ENCODE measurements at regions not wholly inside any gene's neighbourhood (a gene's known extent, or its start where the extent isn't known, plus 50 kb on each side); places are given as distances from the start of the nearest gene placed in this dataset.
"Not testable (repeated sequence)": the region's sequence is repeated elsewhere in the genome, so short reads cannot be mapped to it uniquely, and the experiment has no call there.

DNA sequence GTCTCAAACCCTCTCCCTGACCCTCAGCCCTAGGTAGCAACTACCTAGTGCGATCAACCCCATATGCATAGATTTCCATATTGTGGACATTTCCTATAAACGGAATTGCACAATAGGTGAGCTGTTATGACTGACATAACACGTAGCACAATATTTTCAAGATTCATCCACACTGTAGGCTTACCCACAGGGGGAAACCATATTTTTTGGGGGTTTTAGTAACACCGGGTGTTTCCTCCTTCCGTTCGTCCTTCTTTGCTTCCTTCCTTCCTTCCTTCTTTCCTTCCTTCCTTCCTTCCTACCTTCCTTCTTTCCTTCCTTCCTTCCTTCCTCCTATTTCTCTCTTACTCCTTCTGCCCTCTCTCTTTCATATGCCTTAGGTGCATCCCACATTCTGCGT lies 524.2 kb downstream of the CWH43 start:
- DNase-seq (ENCODE audit: low spot score in 2 of 2); H3K27ac Mint-ChIP-seq; ATAC-seq: not testable (repeated sequence)
- peaks cover 22 to 50% of the 10 kb centered on the region in 2 donors for H3K36me3 Mint-ChIP-seq
- H3K9me3 Mint-ChIP-seq, result peaks cover 28 to 45% of the 10 kb centered on the region in 2 donors

DNA sequence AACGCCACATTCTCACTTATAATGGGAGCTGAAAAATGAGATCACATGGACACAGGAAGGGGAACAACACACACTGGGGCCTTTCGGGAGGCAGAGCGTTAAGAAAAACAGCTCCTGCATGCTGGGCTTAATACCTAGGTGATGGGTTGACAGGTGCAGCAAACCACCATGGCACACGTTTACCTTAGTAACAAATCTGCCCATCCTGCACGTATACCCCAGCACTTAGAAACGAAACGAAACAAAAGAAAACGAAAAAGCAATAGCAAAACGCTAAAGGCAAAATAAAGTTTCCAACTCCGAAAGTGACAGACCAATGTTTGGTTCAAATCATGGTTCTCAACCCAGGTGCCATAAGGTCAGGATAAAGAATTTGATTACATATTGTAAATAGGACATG lies 525.3 kb downstream of the CWH43 start:
- peaks cover 32 to 57% of the 10 kb centered on the region in 2 donors for H3K9me3 Mint-ChIP-seq
- not testable (repeated sequence) for DNase-seq (ENCODE audit: low spot score in 2 of 2); H3K27ac Mint-ChIP-seq; ATAC-seq
- H3K36me3 Mint-ChIP-seq, result peaks cover 29 to 62% of the 10 kb centered on the region in 2 donors

DNA sequence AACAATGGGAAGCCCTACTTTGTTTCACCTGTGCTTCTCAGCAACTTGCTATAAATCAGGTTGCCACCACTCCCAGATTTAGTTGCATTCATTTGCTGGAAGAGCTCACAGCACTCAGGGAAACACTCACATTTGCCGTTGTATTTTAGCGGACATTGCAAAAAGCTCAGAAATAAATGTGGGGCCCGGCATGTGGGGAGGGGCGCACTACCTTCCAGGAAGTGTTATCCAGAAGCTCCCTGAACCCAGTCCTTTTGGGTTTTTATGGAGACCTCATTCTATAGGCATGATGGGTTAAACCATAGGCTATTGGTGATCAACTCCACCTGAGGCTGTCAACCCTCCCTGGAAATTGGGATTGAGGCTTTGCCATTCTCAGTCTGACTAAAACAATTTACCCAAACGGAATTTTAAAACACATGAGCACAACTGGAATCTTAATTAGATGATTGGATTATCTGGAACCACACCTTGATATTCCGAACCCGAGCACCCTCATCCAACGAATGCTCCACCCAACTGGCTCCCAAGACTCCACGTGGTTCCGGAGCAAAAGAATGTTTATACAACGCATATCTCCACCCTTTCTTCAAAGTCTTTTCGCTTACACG lies 525.9 kb downstream of the CWH43 start:
- Mint-ChIP-seq H3K9me3 (peaks cover 32 to 62% of the 10 kb centered on the region in 2 donors), H3K36me3 (peaks cover 34 to 68% of the 10 kb centered on the region in 2 donors)
- H3K27ac Mint-ChIP-seq; DNase-seq (ENCODE audit: low spot score in 2 of 2); ATAC-seq: not testable (repeated sequence)

DNA sequence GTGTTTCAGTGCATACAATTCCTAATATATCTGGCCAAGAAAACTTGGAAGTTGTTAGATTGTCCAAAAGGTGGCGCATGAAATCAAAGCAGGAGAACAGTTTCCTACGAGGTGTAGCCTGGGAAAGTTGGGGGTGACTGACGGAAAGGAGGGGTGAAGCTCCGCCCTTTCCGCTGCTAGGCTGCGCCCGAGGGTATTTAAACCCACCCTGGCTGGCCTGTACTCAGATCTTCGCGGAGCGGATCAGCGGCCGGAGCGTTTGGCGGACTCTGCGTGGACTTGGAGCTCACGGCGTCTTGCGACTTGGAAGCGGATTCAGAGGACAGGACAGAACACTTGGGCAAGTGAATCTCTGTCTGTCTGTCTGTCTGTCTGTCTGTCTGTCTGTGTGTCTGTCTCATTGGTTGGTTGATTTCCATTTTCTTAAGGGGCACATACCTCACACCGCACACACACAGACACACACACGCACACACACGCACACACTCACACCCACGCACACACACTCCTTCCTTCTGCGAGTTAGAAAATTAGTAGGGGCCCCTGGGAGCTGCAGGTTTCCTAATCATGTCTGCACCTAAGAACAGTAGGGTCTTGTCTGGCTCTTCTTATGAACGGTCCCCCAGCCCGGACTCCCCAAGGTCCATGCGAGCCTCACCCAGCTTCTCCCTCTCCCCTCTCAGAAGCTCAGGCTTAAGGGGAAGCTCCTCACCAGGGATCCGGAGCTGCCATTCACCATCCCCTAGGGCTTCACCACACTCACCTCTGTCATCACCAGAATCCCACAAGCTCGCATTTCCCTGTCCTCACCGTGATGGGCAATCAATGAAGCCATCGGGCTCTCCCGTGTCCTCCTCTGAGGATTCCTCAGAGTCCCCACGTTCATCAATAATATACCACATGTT lies 526.8 kb downstream of the CWH43 start:
- peak in 1 of 2 donors; percentile 70 for DNase-seq (ENCODE audit: low spot score in 2 of 2)
- H3K27ac Mint-ChIP-seq, ATAC-seq: not testable (repeated sequence)
- H3K36me3 Mint-ChIP-seq, result peaks cover 34 to 74% of the 10 kb centered on the region in 2 donors
- H3K9me3 Mint-ChIP-seq, result peaks cover 32 to 62% of the 10 kb centered on the region in 2 donors

DNA sequence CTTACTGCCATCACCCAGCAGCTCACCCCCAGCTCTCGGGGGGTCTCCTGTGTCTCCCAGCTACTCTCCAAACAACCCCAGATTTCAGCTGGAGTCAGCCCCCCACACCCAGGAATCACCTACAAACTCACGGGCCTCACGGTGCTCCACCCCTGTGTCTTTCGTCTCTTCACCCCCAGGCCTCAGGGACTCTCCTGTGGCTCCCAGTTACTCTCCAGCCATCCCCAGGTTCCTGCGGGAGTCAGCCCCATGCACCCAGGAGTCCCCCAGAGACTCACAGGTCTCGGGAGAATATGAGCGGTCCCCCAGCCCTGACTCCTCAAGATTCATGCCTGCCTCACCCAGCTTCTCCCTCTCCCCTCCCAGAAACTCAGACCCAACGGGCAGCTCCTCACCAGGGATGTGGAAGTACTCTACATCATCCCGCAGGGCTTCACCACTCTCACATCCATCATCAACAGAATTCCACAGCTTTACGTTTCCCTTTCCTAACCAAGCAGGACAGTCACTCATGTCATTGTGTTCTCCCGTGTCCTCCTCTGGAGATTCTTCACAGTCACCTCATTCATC lies 527.6 kb downstream of the CWH43 start:
- peaks cover 32 to 62% of the 10 kb centered on the region in 2 donors for H3K9me3 Mint-ChIP-seq

DNA sequence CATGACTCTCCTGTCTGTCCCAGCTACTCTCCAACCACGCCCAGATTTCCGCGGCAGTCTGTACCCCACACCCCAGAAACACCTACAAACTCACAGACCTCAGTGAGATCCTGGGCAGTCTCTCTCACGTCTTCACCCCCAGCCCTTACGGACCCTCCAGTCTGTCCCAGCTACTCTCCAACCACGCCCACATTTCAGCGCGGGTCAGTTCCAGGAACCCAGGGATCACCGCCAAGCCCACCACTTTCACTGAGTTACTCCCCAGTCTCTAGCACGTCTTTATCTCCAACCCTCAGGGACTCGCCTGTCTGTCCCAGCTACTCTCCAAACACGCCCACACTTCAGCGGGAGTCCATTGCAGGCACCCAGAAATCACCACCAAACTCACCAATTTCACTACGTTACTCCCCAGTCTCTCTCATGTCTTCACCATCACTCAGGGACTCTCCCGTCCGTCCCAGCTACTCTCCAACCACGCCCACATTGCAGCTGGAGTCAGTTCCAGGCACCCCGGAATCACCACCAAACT lies 528.2 kb downstream of the CWH43 start:
- not testable (repeated sequence) for ATAC-seq, H3K27ac Mint-ChIP-seq
- Mint-ChIP-seq H3K9me3 (peaks cover 32 to 62% of the 10 kb centered on the region in 2 donors), H3K36me3 (peaks cover 34 to 75% of the 10 kb centered on the region in 2 donors)
- peak in 1 of 2 donors; percentile 63 for DNase-seq (ENCODE audit: low spot score in 2 of 2)

More for the DNA sequence above, 527.6 kb downstream of the CWH43 start:
- not testable (repeated sequence) for ATAC-seq; H3K27ac Mint-ChIP-seq; DNase-seq (ENCODE audit: low spot score in 2 of 2)
- peaks cover 34 to 75% of the 10 kb centered on the region in 2 donors for H3K36me3 Mint-ChIP-seq

DNA sequence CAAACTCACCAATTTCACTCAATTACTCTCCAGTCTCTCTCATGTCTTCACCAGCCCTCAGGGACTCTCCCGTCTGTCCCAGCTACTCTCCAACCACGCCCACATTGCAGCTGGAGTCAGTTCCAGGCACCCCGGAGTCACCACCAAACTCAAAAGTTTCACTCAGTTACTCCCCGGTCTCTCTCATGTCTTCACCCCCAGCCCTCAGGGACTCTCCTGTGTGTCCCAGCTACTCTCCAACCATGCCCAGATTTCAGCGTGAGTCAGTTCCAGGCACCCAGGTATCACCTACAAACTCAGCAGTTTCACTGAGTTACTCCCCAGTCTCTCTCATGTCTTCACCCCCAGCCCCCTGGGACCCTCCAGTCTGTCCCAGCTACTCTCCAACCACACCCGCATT lies 528.8 kb downstream of the CWH43 start:
- Mint-ChIP-seq H3K36me3 (peaks cover 34 to 75% of the 10 kb centered on the region in 2 donors), H3K9me3 (peaks cover 32 to 62% of the 10 kb centered on the region in 2 donors)
- ATAC-seq; H3K27ac Mint-ChIP-seq; DNase-seq (ENCODE audit: low spot score in 2 of 2): not testable (repeated sequence)

DNA sequence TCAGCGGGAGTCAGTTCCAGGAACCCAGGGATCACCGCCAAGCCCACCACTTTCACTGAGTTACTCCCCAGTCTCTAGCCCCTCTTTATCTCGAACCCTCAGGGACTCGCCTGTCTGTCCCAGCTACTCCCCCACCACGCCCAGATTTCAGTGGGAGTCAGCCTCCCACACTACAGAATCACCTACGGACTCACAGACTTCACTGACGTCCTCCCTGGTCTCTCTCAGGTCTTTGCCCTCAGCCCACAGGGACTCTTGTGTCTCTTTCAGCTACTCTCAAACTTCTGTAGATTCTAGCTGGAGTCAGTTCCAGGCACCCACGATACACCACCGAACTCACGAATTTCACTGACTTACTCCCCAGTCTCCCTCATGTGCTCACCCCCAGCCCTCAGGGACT lies 529.2 kb downstream of the CWH43 start:
- ATAC-seq; H3K27ac Mint-ChIP-seq; DNase-seq (ENCODE audit: low spot score in 2 of 2): not testable (repeated sequence)
- Mint-ChIP-seq H3K36me3 (peaks cover 34 to 71% of the 10 kb centered on the region in 2 donors), H3K9me3 (peaks cover 32 to 59% of the 10 kb centered on the region in 2 donors)

DNA sequence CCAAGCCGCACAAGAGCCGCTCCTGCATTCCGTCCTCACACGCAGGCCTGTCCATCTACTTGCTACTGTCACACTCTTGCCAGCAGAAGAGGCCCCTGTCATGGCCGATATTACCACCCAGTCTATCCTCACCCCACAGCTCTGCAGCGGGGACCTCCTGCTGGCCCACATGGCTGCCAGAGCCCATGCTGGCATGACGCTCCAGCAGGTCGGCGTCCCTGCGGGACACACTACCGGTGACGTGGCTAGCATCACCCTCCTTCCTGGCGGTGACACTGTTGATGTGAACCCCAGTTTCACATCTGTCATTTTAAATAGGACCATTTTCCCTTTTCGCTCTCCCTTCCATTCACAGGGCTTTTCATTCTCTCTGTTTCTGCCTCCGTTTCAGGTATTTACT lies 530.0 kb downstream of the CWH43 start:
- DNase-seq (ENCODE audit: low spot score in 2 of 2); H3K27ac Mint-ChIP-seq; ATAC-seq: not testable (repeated sequence)
- H3K9me3 Mint-ChIP-seq, result peaks cover 24 to 51% of the 10 kb centered on the region in 2 donors
- H3K36me3 Mint-ChIP-seq, result peaks cover 34 to 63% of the 10 kb centered on the region in 2 donors

DNA sequence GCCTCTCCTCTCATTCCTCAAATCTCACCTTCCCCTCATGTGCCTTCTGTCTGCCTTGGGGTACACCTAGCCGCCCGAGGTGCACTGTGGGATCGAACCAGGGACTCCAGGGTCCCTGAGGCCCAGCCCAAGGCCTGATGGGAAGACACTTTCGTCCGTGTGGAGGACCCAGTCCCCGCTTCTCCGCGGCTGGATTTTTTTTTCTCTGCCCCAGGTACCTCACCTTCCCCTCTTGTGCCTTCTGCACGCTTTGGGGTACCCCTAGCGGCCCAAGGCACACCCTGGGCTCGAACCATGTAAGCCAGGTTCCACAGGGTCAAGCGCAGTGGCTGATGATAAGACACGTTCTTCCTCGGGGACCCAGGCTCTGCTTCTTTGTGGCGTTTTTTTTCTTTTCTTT lies 530.7 kb downstream of the CWH43 start:
- no peak for ATAC-seq
- Mint-ChIP-seq H3K27ac (no peak overlapping the region), H3K9me3 (peaks cover 24 to 46% of the 10 kb centered on the region in 2 donors), H3K36me3 (peaks cover 34 to 56% of the 10 kb centered on the region in 2 donors)
- no peak for DNase-seq (ENCODE audit: low spot score in 2 of 2)

DNA sequence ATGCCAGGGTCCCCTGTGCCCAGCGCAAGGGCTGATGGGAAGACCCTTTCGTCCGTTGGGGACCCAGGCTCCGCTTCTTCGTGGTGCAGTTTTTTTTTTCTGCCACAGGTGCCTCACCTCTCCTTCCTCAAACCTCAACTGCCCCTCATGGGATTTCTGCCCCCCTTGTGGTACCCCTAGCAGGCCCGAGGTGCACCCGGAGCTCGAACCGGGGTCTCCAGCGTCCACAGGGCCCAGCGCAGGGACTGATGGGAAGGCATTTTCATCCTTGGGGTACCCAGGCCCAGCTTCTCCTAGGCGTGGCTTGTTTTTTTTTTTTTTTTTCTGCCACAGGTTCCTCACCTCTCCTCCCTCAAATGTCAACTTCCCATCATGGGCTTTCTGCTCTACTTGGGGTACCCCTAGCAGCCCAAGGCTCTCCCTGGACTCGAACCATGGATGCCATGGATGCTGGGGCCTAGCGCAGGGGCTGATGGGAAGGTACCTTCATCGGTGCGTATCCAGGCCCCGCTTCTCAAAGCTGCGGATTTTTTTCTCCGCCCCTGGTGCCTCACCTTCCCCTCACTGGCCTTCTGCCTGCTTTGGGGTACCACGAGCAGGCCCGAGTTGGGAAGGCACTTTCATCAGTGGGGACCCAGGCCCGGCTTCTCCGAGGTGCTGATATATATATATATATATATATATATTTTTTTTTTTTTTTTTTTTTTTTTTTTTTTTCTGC lies 531.6 kb downstream of the CWH43 start:
- ATAC-seq; DNase-seq (ENCODE audit: low spot score in 2 of 2); H3K27ac Mint-ChIP-seq: not testable (repeated sequence)
- H3K36me3 Mint-ChIP-seq, result peaks cover 34 to 47% of the 10 kb centered on the region in 2 donors
- H3K9me3 Mint-ChIP-seq, result peaks cover 24 to 38% of the 10 kb centered on the region in 2 donors

DNA sequence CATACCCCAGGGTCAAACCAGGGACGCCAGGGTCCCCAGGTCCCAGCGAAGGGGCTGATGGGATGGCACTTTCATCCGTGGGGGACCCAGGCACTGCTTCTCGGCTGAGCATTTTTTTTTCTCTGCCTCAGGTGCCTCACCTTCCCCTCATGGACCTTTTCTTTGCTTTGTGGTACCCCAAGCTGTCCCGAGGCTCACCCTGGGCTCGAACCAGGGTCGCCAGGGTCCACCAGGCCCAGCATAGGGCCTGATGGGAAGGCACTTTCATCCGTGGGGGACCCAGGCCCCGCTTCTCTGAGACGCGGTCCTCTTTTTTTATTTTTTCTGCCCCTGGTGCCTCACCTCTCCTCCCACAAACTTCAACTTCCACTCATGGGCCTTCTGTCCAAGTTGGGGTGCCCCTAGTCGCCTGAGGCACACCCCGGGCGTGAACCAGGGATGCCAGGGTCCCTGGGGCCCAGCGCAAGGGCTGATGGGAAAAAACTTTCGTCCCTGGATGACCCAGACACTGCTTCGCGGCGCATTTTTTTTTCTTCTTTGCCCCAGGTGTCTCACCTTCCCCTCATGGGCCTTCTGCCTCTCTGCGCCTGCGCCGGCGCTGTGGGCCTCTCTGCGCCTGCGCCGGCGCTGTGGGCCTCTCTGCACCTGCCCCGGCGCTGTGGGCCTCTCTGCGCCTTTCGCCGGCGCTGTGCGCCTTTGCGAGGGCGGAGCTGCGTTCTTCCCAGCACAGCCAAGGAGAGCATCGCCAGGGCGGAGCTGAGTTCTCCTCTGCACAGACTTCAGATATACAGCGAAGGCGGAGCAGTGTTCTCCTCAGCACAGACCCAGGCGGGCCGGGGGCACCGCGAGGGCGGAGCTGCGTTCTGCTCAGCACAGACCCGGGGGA lies 533.3 kb downstream of the CWH43 start:
- not testable (repeated sequence) for ATAC-seq, H3K27ac Mint-ChIP-seq

DNA sequence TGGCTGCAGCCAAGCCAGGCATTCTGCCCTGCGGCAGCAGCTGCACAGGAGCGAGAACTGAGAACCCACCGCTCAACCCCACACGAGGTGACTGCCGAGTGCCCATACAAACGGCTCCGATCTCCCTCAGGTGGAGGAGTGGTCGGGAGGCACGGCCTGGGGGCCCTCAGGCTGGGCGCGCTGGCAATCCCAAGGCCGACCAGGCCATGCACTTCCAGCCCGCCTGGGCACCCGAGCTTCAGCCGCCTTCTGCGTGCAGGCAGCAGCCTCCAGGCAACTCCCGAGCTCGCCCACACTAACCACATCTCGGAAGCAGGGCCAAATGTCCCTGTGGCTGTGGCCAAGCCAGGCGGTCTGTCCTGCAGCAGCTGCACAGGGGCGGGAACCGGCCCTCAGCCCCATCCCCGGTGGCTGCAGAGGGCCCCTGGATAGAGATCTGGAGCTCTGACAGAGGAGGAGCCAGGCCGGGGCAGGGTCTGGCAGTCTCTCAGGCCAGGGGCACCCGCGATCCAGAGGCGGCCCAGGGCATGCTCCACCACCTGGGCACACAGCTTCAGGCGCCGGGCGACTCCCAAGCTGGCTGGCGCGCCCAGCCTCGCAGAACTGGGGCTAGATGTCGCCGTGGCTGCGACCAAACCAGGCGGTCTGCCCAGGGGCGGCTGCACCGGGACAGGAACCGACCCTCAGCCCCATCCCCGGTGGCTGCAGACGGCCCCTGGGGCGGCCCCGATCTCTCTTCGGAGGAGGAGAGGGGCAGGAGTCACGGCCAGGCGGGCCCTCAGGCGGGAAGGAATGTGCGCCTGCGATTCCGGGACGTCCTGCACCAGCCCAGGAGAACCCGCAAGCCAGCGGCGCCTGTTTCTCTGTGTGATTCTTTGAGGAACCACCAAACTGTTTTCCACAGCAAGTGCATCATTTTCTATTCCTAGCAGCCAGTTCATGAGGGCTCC lies 538.0 kb downstream of the CWH43 start:
- H3K36me3 Mint-ChIP-seq; H3K9me3 Mint-ChIP-seq; ATAC-seq; DNase-seq (ENCODE audit: low spot score in 2 of 2); H3K27ac Mint-ChIP-seq: not testable (repeated sequence)

More for the DNA sequence above, 533.3 kb downstream of the CWH43 start:
- not testable (repeated sequence) for DNase-seq (ENCODE audit: low spot score in 2 of 2)
- H3K9me3 Mint-ChIP-seq, result peaks cover 13 to 25% of the 10 kb centered on the region in 2 donors
- peaks cover 21 to 33% of the 10 kb centered on the region in 2 donors for H3K36me3 Mint-ChIP-seq

Measured in activated naive CD4-positive, alpha-beta T cell treated with anti-CD3 and anti-CD28 coated beads, Interleukin-2, amount 50 U/mL, for 72 hours (primary cell).